Lung microvascular endothelial cell (primary cell): ENCODE measurements at regions not wholly inside any gene's neighbourhood (a gene's known extent, or its start where the extent isn't known, plus 50 kb on each side); places are given as distances from the start of the nearest gene placed in this dataset.
"Not testable (repeated sequence)": the region's sequence is repeated elsewhere in the genome, so short reads cannot be mapped to it uniquely, and the experiment has no call there.

Experiments
- DNase-seq, 2 donors: peaks; one replicate each; pipeline versions ENCODE4 v3.0.0 to v3.0.0-alpha.2; 2010; ENCODE audit warnings: low read depth in 2 of 2

DNA sequence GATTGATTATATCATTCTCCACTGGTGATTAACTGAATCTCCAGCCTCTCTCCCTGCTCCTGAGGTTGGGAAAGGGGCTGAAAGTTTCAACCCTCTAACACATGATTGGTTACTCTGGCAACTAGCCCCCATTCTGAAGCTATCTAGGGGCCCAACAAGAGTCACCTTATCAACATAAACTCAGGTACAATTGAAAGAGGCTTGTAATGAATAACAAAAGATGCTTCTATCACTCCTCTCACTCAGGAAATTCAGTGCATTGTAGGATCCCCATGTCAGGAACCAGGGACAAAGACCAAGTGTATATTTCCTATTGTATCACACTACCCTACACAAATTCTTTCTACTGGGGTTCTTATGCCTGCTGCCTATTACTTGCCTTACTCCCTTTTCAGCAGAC, 123.9 kb upstream of the SLC13A1 start:
- no peak for DNase-seq

DNA sequence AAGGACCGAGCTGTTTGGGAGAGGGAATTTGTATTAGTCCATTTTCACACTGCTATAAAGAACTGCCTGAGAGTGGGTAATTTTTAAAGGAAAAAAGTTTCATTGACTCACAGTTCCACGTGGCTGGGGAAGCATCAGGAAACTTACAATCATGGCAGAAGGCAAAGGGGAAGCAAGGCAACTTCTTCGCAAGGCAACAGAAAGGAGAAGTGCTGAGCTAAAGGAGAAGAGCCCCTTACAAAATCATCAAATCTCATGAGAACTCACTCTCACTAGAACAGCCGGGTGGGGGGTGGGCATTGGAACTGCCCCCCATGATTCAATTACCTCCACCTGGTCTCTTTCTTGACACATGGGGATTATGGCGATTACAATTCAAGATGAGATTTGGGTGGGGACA, 121.8 kb upstream of the SLC13A1 start:
- DNase-seq, result not testable (repeated sequence)

DNA sequence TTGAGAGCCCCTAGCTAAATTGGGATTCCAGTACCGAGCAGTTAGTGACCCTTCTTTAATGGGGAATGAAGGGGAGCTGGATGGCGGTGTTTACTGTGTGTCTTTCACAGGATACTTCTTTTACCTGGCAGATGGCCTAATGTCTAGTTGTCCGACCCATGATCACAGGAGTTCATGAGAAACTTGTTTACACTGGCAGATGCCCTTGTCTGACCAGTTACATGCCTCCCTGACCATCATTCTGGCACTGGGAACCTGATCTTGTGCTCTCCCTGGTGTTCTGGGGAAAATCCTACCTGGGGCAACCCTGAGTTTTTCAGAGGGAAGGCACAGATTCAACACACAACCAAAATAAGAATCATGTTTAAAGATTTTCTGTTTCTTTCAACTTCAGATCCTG, 120.1 kb upstream of the SLC13A1 start:
- no peak for DNase-seq

DNA sequence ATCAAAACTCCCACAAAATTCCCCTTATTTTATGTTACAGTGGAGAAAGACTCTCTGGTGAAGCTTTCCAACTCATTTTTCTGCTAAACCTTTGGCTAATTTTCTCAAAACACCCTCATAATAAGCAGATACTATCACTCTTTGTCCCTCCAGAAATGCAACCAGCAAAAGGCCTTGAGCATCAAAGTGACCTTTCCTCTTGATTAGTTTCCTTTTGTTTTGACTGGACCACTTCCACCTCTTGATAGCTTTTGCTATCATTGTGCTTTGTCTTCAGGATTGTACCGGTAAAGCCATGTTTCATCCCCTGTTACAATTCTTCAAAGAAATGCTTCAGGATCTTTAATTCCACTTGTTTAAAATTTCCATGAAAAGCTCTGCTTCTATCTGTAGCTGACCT, 115.1 kb upstream of the SLC13A1 start:
- DNase-seq, result no peak

DNA sequence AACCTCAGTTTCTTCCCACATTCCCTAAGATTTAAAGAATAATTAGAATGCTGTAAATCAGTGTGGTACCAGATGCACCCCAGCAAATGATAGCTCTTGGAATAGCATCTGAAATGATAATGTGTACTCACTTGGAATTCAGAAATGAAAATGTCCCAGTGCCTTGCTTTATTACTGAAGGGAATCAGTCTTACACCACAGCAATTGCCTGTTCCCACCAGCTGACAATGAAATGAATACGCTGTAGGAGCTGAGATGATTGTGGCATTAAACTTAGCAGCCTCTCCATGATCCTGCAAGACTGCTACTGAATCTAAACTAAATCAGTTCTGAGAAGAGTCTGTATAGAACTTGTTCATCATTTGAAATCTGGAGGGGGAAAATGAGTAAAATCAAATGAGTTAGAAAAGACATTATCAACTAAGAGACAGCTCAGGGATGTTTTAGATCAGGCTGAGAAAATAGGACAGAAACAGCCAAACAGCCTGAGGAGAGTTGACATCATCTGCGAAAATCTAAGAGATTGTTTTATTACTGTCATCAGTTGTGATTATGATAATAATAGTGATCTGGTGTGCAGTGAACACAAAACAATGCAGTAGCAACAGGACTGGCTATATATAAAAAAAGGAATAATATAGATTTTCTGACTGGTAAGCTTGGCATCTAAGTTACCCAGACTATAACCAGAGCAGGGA, 108.6 kb upstream of the SLC13A1 start:
- DNase-seq, result no peak

DNA sequence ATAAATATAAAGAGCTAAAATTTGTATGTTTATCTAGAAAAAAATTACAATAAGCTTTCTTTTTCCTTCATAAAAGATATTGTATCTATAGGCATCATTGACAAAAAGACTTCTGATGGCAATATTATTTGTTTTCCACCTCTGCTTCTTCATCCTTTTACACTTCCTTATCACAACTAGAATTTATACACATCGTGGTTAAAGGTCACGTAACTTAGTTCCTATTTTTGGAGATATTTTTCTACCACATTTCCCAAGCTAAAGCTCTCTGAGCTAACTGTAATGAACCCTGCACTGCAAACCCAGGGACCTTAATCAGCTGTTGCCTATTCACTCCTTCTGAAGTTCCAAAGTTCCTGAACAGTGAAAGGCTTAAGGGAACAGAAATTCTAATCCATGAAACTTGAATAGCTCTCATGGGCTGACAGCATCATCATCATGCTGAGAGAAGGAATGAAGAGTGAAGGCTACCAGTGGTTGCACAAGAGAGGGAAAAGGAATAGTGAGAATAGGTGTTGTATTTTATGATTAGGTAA, 106.1 kb upstream of the SLC13A1 start:
- DNase-seq, result no peak

DNA sequence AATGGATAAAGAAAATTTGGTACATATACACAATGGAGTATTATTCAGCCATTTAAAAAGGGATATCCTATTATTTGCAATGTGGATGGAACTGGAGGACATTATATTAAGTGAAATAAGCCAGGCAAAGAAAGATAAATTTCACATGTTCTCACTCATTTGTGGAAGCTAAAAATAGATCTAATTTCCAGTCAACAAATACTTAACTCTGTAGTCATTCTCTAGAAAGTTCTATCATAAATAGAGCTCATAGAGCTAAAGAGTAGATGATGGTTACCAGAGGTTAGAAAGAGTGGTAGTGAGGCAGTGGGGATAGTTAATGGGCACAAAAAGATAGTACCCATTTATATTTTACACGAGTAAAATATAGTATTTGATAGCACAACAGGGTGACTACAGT, 104.2 kb upstream of the SLC13A1 start:
- no peak for DNase-seq

DNA sequence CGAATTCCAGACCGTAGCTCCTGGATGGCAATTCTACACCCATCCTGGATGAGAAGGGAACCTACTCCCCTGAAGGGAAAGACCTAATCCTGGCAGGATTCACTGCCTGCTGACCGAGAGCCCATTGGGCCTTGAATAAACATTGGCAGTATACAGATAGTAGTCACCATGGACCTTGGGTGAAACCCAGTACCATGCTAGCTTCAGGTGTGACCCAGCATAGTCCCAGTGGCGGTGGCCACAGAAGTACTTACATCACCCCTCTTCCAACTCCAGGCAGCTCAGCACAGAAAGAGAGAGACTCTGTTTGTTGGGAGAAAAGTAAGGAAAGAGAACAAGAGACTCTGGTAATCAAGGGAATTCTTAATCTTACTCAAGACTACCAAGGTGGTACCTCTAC, 97.2 kb upstream of the SLC13A1 start:
- DNase-seq, result no peak

DNA sequence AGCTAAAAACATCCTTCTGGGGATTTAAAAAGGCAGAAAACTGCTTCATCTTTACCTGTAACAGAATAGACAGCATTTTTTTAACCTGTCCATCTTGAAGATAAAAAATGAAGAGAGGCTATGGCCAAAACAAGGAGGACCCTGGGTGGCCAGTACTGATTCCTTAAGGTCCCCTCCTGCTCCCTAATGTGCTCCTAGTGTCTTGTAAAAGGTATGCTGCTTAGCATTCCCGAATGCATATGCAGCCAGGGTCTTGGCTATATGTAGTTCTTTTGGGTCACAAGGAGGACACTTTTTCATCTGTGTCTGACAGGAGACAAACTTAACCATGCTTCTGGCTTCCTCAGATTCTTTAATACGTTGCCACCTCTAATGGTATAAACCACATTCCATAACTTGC, 93.9 kb upstream of the SLC13A1 start:
- DNase-seq, result no peak

DNA sequence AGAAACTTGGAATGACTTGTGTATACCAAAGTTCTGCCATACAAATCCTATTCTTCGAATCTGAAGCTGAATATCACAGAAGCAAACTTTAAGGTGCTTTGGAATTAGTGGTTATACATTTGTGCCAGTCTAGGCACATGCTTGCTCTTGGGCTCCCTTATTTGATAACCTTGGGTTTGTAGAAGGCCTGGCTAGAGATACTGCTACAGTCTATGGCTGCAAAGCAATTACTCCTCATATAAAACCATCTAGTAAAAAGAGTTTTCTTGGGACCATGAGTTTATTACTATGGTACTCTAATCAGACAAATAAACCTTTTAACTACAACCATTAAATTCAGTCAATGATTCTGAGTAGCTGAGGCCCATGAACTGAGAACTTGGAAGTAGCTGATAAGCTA, 92.5 kb upstream of the SLC13A1 start:
- DNase-seq, result no peak

DNA sequence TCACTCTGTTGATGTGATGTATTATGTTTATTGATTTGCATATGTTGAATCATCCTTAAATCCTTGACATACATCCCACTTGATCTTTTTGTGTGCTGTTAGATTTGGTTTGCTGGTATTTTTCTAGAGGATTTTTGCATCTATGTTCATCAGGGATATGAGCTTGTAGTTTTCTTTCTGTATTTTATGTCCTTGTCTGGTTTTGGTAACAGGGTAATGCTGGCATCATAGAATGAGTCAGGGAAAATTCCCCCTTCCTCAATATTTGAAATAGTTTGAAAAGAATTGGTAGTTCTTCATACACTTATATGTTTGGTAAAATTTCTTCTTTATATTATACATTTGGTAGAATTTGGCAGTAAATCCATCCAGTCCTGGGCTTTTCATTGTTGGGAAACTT, 89.4 kb upstream of the SLC13A1 start:
- DNase-seq, result no peak

DNA sequence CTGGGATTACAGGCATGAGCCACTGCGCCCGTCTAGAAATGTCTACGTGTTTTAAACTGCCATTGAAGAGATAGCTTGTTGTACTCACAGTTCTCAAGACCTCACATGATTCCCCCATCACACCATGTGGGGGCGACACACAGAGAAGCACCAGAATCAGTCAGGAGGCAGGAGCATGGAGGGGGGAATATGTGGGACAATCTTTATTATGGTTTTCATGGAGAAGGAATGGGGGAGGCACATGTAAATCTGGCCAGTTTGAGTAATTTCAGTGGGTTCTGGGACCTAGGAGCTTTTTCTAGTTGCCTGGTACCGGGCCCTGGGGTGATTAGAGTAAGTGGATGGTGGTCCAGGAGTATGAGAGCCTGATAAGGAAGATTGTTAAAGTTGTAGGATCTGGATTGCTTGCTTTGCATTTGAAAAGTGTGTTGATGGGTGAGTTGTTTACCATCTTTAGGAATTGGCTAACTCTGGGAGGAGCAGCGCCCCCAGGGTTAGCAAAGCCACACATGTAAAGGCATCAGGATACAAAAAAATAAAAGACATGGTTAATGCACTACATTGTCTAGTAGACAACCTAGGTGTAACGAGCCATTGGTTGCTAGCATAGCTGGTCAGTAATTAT, 85.4 kb upstream of the SLC13A1 start:
- DNase-seq, result no peak

DNA sequence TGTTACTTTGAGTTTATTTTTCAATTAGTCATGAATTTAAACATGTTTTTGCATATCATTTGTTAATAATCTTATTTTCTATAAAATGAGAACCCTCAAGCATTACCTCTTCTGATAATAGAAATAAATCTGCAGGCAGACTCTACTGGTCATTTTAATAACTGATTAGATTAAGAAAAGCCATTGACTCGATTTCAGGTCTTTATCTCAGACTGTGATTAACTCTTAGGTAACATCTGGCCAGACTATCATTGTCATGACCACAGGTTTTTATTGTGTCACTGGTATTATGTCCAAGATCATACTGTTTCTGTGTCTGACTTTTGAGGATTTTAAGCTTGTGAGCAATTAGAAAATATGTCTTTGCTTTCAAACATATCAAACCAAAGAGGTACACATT, 83.6 kb upstream of the SLC13A1 start:
- DNase-seq, result no peak

DNA sequence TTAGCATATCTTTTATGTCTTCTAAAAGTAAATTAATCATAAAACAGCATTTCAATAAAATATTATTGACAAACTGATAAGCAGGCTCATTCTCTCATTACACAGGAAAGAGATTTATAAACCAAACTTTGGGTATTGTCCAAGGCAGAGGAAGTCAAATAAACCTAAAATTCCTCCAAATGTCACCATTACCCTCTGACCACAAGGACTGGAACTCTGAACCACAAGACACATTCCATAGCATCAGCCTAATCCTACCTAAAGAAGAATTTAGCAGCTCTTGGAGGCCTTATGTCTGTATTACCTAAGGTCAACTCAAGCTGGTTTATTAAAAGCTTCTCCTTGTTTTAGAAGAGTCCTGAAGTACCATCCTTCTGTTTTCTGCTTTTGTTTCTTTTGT, 82.4 kb upstream of the SLC13A1 start:
- DNase-seq, result no peak

DNA sequence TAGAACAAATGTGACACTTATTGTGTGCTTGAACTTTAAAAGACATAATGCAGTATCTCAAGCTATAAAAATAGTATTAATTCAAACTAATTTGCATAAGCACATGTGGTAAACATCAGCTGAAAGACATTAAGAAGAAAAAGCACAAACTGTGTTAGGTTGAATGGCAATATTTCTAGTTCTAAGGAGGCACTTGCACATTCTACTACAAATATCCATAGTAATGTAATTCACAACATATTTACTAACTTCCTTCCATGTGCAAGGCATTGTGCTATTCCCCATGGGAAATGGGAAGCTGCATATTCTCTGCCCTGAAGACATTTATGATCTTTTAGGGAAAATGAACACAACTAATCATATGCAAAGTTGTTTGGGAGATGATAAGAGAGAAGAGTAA, 80.2 kb upstream of the SLC13A1 start:
- no peak for DNase-seq

DNA sequence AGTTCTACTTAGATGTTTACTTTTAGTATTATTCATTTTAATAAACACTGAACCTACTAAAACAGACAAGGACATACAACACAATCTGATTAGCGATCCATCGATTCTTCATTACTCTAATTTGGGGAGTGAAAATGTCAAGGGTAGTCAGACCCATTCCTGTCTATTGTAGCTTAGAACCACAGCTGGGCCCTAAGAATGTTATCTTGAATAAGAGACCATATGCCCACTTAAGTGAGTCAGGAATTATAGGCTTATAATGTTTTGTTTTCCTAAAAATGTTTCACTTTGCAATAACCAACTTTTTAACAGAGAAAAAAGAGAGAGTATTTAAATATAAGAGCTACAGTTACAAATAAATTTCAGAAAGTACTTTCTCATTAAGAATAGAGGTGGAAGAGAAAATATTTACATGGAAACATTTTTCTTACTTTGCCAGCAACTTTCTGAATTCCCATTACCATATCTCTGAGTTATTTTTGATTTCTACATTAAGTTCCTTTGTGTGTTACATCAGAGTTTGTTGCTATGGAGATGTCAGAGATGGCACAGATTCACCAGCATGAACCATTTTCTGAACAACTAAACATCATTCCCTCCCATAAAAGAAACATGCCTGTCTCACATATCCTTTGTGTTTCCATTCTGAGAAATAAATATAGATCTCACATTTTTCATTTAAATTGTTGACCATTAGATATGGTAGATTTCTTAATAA, 75.4 kb upstream of the SLC13A1 start:
- peak in 1 of 2 donors; percentile 9 for DNase-seq

DNA sequence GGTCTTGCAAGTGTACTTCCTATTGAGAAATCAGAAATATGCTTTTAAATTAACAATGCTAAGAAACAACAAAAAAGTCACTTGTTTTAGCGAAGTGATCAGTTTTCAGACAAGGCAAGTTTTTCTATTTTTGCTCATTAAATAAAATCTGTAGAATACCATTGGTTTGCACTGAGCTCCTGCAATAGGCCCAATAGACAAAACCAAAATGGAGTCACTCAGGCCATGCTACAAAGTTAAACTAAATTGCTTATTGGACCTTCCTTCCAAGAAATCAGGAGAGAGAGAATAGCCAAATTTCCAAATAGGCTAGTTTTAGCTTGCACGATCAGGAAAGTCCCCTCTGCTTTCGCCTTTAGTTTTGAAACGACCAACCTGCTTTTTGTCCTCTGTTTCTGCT, 73.4 kb upstream of the SLC13A1 start:
- DNase-seq, result no peak

DNA sequence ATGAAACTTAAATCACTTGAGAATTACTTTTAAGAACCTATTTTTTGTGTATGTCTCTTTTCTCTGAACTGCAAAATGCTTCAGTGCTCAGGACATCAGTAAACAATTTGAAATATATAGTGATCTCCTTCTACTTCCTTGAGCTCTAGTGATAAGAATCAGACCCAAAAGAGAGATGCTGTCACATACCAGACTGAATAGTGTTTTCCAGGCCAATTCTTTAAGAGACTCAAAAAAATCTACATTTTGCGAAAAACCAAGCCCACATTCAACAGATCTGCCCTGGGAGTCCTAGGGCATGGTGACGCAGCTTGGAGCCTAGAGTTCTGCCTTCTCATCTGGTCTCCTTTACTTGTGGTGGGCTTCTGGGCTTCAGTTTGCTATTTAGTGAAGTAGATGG, 72.1 kb upstream of the SLC13A1 start:
- DNase-seq, result no peak

DNA sequence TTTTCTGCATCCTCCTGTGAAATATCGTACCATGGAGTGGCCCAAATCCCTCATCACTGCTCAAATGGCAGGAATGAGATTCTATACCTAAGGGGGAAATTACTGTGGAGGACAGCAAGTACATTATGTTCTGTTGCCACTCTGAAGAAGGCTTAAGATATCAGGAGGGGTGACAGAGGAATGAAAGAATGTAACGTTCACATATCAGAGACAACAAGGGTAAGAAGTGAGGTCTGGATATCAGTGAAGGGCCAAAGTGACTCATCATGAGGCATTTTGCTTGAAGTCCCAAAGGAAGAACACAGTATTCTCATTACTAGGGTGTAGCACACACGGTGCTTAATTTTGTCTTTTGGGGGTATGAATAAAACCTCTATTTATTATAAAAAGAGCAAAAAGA, 71.5 kb upstream of the SLC13A1 start:
- DNase-seq, result peak in 1 of 2 donors; percentile 10

DNA sequence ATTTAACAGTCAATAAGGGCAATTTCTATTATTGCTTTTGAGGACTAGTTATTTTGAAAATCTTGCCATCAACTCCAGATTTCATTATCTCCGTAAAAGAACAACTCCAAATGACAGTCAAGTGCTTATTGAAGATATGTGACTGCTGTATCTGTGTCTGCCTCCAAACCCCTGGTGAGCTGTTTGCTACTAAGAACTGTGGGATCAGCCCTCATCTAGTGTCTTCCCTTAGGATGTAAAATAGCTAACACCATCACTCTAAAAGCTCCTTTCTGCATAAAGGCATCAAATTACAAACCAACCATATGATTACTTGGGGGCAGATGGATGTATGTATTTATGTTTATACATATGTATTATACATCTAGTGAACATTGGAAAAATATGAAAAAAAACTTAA, 70.8 kb upstream of the SLC13A1 start:
- DNase-seq, result no peak

DNA sequence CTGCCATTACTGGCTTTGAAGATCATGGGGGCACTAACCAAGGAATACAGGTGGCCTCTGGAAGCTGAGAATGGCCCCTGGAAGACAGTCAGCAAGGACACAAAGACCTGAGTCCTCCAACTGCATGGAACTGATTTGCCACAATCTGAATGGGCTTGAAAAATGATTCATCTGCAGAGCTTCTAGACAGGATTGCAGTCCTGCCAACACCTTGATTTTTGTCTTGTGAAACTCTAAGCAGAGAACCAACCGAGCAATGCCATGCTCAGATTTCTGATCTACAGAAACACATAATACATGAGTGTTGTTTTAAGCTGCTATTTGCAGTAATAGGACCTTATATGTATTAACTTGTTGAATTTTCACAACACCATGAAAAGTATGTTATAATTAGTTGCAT, 66.1 kb upstream of the SLC13A1 start:
- DNase-seq, result no peak

DNA sequence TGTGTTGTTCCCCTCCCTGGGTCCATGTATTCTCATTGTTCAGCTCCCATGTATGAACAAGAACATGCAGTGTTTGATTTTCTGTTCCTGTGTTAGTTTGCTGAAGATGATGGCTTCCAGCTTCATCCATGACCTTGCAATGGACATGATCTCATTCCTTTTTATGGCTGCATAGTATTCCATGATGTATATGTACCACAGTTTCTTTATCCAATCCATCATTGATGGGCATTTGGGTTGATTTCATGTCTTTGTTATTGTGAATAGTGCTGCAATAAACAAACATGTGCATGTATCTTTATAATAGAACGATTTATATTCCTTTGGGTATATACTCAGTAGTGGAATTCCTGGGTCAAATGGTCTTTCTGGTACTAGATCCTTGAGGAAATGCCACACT, 65.1 kb upstream of the SLC13A1 start:
- not testable (repeated sequence) for DNase-seq

DNA sequence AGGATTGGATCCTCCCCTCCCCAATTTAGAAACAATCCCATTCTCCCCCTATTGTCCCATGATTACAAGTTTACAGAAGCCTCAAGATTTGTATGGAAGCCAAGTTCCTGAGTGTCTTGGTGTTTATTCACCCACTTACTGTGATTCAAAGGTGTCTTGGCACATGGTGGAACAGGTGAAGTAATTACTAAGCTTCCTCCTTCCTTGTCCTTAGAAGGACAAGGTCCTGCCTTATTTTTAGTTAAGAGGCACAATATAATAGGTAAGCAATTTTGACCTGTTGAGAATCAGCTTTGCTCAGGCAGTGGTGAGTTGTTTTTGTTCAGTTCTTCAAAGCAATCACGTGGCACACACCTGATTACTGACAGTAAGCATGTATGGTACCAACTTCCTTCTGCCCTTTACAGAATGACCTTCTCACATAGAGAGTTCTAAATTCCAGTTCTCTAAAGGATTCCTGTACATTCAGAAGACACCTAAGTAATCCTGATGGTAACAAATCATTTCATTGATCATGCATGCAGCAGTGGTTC, 60.7 kb upstream of the SLC13A1 start:
- no peak for DNase-seq
